ENCODE measurements at regions not wholly inside any gene's neighbourhood (a gene's known extent, or its start where the extent isn't known, plus 50 kb on each side); places are given as distances from the start of the nearest gene placed in this dataset.
"Not testable (repeated sequence)": the region's sequence is repeated elsewhere in the genome, so short reads cannot be mapped to it uniquely, and the experiment has no call there.

GRCh38 chrX:99394456-99394855 is 1015.6 kb downstream of the PCDH19 start:
- no peak for FAIRE-seq

- no peak for FAIRE-seq
These were observed 1025.3 kb downstream of the PCDH19 start for GRCh38 chrX:99384594-99385374.

GRCh38 chrX:99383786-99384185 is 1026.3 kb downstream of the PCDH19 start:
- FAIRE-seq = no peak

- no peak for FAIRE-seq
These were observed 1038.0 kb downstream of the PCDH19 start for GRCh38 chrX:99371976-99372595.

GRCh38 chrX:99353412-99353811 is 1056.7 kb downstream of the PCDH19 start:
- no peak for FAIRE-seq

GRCh38 chrX:99348256-99348655 is 1061.8 kb downstream of the PCDH19 start:
- FAIRE-seq = no peak

- peak; percentile 84 for FAIRE-seq
These were observed 1101.8 kb downstream of the PCDH19 start for GRCh38 chrX:99308302-99308701.

GRCh38 chrX:99305573-99305972 is 1104.5 kb downstream of the PCDH19 start:
- no peak for FAIRE-seq

GRCh38 chrX:99301990-99302389 is 1108.1 kb downstream of the PCDH19 start:
- no peak for FAIRE-seq

GRCh38 chrX:99271641-99272040 is 1138.4 kb downstream of the PCDH19 start:
- FAIRE-seq = no peak

GRCh38 chrX:99266255-99266654 is 1143.8 kb downstream of the PCDH19 start:
- FAIRE-seq = no peak

- FAIRE-seq = peak; percentile 36
These were observed 1161.9 kb downstream of the PCDH19 start for GRCh38 chrX:99248180-99248579.

GRCh38 chrX:99242001-99242400 is 1168.1 kb downstream of the PCDH19 start:
- no peak for FAIRE-seq

- FAIRE-seq = not testable (repeated sequence)
These were observed 1175.7 kb downstream of the PCDH19 start for GRCh38 chrX:99234384-99234783.

- FAIRE-seq = no peak
These were observed 1217.7 kb downstream of the PCDH19 start for GRCh38 chrX:99192421-99192820.

- FAIRE-seq = peak; percentile 24
These were observed 1225.9 kb downstream of the PCDH19 start for GRCh38 chrX:99184153-99184552.

- FAIRE-seq = no peak
These were observed 1237.1 kb downstream of the PCDH19 start for GRCh38 chrX:99172958-99173357.

- FAIRE-seq = no peak
These were observed 1267.3 kb downstream of the PCDH19 start for GRCh38 chrX:99142745-99143144.

- FAIRE-seq = no peak
These were observed 1272.6 kb downstream of the PCDH19 start for GRCh38 chrX:99137488-99137887.

GRCh38 chrX:99117011-99117410 is 1293.1 kb downstream of the PCDH19 start:
- no peak for FAIRE-seq

GRCh38 chrX:99095965-99096635 is 1314.0 kb downstream of the PCDH19 start:
- no peak for FAIRE-seq

- FAIRE-seq = no peak
These were observed 1318.6 kb downstream of the PCDH19 start for GRCh38 chrX:99091459-99091858.

GRCh38 chrX:99078301-99078700 is 1331.8 kb downstream of the PCDH19 start:
- FAIRE-seq = no peak

GRCh38 chrX:99077099-99077498 is 1333.0 kb downstream of the PCDH19 start:
- no peak for FAIRE-seq
